ENCODE measurements at regions not wholly inside any gene's neighbourhood (a gene's known extent, or its start where the extent isn't known, plus 50 kb on each side); places are given as distances from the start of the nearest gene placed in this dataset.

DNA sequence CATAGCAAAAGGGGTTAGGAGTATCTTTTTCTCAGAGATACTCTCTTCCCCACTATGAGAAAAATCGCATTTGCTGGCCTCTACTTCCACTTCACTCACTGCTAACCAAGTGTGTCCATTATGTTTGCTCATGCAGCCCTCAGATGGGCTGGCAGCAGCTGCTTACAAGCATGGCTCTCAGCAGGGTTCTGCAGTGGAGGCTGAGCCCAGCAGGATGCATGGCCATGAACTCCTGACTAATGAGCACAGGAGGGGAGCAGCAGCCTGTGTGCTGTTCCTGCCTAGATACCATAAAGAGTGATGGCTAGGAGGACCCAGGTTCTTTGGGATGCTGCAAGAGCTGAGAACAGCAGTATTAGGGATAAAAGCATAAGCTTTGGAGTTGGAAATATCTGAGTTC is 316.9 kb upstream of the THSD7B start:
- Mint-ChIP-seq H3K9me3 (no peaks in the 10 kb centered on the region), H3K4me3 (no peak overlapping the region), H3K27me3 (ENCODE audit: low read depth) (peaks cover 5% of the 10 kb centered on the region), H3K36me3 (ENCODE audit: insufficient read depth in 1 of 3, low read depth in 3 of 3) (no peaks in the 10 kb centered on the region; a peak in 1 of 7 replicates), H3K27ac (no peak overlapping the region), H3K4me1 (peaks cover 10% of the 10 kb centered on the region in 2 experiments)
- Histone ChIP-seq H3K23me2 (ENCODE audit: insufficient read length, low read depth, low read length, poor library complexity, severe bottlenecking) (no peaks in the 10 kb centered on the region), H3K4ac (ENCODE audit: low read depth, low read length) (no peak overlapping the region), H3K27me3 (ENCODE audit: insufficient read depth, low read length) (no peaks in the 10 kb centered on the region), H2BK12ac (ENCODE audit: insufficient read length, low read depth, low read length) (no peak overlapping the region), H4K8ac (replicated peaks; ENCODE audit: insufficient read length, low read depth, low read length) (no peak overlapping the region), H4K5ac (ENCODE audit: insufficient read length, low read depth, low read length) (no peak overlapping the region), H2BK20ac (ENCODE audit: low read depth, low read length, poor library complexity, severe bottlenecking) (no peak overlapping the region), H4K20me1 (ENCODE audit: control insufficient read depth, insufficient read depth, insufficient read length) (no peaks in the 10 kb centered on the region), H3K18ac (ENCODE audit: insufficient read length, low read depth, low read length) (no peak overlapping the region), H3K14ac (ENCODE audit: insufficient read depth, low read length) (no peak overlapping the region), H3K9me3 (ENCODE audit: control insufficient read depth, low read depth, low read length) (no peaks in the 10 kb centered on the region), H2BK15ac (ENCODE audit: low read depth, low read length) (no peak overlapping the region), H3K4me1 (ENCODE audit: insufficient read depth, low read length) (no peaks in the 10 kb centered on the region; the same call in 1 of the 2 replicates), H2BK120ac (ENCODE audit: low read depth, low read length, poor library complexity, severe bottlenecking) (no peak overlapping the region), H3K56ac (ENCODE audit: insufficient read length, low read depth, low read length) (no peak overlapping the region), H4K91ac (ENCODE audit: insufficient read length, low read depth, low read length) (no peak overlapping the region), H2AFZ (ENCODE audit: low read length) (no peak overlapping the region), H3K4me2 (ENCODE audit: insufficient read depth, insufficient read length, low read length) (no peak overlapping the region), H3K27ac (ENCODE audit: insufficient read length, low read depth, low read length) (no peak overlapping the region), H3K23ac (ENCODE audit: insufficient read length, low read depth, low read length) (no peak overlapping the region), H3K79me1 (ENCODE audit: insufficient read depth, low read depth, low read length, poor library complexity, severe bottlenecking) (no peaks in the 10 kb centered on the region), H3K9ac (ENCODE audit: extremely low read depth, insufficient read length, low read length) (no peak overlapping the region), H2AK5ac (ENCODE audit: insufficient read length, low read length) (no peak overlapping the region), H3T11ph (ENCODE audit: low read length) (no peak overlapping the region), H3K79me2 (ENCODE audit: insufficient read depth, low read length) (no peaks in the 10 kb centered on the region), H2BK5ac (ENCODE audit: insufficient read length, low read length) (no peak overlapping the region)
- DNase-seq: no peak
- TF ChIP-seq, protein P1, sequence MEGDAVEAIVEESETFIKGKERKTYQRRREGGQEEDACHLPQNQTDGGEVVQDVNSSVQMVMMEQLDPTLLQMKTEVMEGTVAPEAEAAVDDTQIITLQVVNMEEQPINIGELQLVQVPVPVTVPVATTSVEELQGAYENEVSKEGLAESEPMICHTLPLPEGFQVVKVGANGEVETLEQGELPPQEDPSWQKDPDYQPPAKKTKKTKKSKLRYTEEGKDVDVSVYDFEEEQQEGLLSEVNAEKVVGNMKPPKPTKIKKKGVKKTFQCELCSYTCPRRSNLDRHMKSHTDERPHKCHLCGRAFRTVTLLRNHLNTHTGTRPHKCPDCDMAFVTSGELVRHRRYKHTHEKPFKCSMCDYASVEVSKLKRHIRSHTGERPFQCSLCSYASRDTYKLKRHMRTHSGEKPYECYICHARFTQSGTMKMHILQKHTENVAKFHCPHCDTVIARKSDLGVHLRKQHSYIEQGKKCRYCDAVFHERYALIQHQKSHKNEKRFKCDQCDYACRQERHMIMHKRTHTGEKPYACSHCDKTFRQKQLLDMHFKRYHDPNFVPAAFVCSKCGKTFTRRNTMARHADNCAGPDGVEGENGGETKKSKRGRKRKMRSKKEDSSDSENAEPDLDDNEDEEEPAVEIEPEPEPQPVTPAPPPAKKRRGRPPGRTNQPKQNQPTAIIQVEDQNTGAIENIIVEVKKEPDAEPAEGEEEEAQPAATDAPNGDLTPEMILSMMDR (conservative IDR thresholded peaks at IDR 0.05): no peak
- no CpG with 5 or more reads among the region's 1 CpG for WGBS (ENCODE audit: extremely low coverage, insufficient read length, low lambda C conversion rate)
